Activated CD4-positive, alpha-beta T cell treated with anti-CD3 and anti-CD28 coated beads, Interleukin-2, Interleukin-4, amounts not matched to agents 100 ng/mL and 50 ng/mL, durations not matched to agents 16 hours and 8 hours (primary cell): ENCODE measurements at regions not wholly inside any gene's neighbourhood (a gene's known extent, or its start where the extent isn't known, plus 50 kb on each side); places are given as distances from the start of the nearest gene placed in this dataset.
"Not testable (repeated sequence)": the region's sequence is repeated elsewhere in the genome, so short reads cannot be mapped to it uniquely, and the experiment has no call there.

Experiments used
- DNase-seq: peaks from one replicate; pipeline ENCODE4 v3.0.0-alpha.2; 2020; ENCODE audit warnings: low spot score

DNA sequence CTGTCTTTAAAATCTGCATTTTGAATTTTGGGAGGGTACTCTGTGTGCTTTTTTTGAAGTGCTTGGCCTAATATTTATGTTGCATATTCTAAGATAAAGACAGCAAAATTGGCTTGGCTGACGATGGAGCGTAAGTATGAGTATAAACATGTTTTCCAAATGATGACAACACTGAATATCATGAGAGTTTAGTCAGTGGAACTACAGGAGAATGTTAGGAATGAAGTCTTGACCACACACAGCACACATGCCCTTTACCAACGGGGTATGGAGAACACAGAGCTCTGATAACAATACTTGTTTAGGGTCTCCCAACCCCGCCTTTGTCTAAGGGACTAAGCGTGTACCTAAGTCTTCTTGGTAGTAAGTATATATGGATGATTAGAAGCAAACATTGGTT lies 253.9 kb upstream of the FZD8 start:
- no peak for DNase-seq

DNA sequence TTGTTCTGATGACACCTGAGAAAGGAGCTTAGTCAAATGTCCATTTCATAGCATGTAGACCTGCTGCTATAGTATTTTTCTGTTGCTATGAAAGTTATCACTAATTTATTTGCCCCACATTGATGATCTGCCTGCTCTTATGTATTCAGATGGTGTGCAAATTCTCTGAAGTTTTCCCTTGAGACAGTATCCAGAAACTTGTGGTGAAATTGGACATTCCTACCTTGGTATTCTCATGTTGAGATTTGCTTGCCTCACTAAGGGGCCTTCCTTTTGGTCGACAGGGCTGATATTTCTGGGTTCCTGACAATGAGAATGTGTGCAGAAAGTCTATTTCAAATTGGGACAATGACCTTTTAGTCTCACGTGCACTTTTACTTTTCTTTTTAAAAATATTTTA lies 253.2 kb upstream of the FZD8 start:
- no peak for DNase-seq

DNA sequence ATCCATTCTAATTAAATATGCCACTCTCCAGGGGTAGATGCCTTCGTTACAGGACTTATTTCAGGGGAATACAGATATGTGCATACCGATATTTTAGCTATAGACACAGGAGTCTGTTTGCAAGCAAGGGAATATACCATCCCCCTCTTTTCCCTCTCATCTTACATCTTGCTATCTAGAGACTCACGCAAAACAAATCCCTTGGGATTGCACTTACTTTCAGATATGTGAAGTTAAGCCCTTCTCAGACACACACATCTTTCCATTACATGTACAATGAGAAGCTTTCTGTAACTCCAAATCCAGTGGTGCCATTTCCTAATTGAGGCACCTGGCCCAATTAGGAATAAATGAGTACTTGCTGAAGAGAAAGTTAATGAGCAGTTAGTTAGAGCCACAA lies 250.4 kb upstream of the FZD8 start:
- no peak for DNase-seq

DNA sequence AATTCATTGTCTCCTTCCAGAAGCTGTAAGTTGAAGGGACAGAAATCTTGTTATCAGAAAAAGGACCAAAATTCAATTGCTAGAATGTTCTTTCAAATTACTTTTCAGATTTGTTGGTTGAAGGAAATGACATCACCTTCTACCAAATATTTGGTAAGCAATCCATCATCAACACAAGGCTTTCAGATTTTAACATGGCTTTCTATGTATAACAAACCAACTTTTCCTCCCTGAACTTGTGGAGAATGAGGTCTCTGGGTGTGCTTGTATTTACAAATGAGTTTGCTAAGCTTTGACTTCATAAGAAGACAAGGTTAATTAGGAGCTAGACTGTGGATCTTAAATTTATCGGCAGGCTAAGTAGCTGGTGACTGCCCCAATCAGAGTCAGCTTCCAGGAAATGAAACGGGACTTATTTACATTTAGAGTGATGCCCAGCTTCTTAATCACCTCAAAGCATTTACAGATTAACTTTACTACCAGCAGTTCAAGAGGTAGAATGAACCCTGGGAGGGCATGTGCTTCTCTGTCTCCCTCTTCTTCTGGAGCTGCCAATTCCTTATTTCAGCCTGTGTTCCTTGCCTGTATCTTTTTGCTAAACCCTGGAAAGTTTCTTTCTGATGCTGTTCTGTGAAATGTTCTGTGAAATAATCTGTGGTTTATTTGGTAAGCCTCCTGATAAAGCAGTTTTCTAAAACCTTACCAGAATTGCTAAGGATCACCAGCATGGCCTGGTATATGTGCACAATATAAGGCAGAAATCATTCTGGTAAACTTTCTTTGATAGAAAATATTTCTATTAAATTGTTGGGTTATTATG lies 248.8 kb upstream of the FZD8 start:
- DNase-seq, result no peak

DNA sequence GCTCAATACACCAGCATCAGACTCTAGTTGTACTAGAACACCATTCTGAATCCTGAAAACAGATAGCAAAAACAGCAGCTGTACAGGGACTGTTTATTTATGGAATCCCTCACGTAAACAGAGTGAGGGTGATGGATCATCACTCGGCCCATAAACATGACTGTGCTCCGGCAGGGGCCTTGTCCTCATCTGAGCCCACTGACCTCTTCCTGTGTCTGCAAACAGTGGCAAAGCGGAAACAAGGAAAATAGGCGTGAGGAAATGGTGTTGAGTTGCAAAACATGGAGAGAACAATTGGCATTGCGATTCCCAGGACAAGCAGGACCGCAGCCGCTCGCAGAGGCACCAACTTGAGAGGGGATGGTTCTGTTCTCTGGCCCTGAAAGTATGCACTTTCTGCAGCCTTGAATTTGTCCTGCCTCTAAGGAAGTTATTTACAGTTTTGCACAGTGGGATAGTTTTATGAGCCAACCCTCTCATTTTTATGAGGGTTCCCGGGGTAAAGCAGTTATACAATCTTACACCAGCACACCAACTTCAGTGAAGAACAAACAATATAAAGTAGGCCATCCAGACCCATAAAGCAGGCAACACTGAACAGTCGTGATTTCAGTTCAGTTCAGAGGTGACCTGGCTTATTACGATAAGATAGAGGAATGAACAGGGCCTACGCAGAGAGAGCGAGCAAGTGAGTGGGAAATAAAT lies 248.0 kb upstream of the FZD8 start:
- DNase-seq, result no peak

DNA sequence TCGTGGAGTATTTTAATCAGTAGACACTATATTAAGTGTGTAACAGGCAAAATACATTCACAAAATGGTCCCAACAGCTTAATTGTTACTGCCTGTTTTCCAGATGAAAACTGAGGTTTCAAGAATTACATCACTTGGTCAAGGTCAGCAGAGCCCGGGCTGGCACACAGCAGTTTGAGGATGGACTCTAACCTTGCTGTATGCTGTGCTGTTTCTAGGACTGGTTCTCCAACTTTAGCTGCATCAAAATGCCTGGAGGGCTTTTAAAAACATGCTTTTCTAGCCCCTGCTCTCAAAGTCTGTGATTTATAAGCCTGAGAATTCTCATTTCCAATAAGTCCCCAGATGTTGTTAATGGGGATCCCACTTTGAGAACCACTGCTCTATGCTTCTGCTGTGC lies 247.1 kb upstream of the FZD8 start:
- DNase-seq, result no peak

DNA sequence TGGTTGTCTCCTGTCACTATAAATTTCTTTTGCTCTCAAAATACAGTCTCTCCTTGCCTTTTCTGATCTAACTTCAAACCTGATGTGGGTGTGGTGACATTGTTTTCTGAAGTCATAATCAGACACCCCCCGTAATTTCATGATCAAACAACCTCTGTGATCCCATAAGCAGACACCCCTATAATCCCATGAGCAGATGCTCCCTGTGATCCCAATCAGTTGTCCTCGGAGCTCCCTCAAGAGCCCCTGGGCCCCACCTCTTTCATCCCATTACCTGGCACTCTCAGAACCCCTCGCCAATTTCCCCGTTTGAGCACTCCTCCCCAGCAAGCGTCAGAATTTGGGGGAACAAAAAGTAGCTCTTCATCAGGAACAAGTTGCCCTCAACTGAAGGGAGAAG lies 246.3 kb upstream of the FZD8 start:
- DNase-seq, result no peak

DNA sequence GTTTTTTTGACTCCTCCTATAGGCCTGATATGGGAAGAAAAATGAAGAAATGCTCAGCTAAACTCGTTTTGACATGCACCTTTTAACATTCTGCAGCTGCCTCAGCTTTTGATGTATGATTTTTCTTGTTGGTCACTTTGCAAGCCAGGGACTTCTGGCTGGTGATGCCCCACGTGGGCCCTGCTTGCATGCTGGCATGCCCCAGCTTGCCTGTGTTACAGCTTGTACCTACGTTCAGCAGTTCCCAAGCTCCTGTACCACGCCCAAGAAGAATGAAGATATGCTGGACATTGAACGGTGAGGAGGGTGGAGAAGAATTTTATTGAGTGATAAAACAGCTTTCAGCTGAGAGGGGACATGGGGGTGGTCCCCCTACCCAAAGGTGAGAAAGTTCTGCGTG lies 245.6 kb upstream of the FZD8 start:
- no peak for DNase-seq

DNA sequence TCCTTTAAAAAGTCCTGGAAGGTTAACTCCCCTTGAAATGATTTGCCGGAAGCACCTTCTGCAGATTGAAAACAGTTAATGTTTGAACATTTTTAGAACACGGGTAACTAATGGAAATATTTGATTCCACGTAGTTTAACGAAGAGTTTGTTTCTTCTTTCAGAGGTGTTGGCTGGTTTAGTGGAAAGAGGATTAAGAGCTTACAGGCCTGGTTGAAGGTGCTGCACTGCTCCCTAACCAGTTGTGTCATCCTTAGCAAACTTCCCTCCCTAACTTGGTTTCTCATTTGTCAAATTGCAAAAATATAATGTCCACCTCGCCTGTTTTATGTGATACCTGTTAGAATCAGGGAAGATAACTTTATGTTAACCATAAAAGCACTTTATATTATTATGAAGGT lies 243.0 kb upstream of the FZD8 start:
- DNase-seq, result no peak

DNA sequence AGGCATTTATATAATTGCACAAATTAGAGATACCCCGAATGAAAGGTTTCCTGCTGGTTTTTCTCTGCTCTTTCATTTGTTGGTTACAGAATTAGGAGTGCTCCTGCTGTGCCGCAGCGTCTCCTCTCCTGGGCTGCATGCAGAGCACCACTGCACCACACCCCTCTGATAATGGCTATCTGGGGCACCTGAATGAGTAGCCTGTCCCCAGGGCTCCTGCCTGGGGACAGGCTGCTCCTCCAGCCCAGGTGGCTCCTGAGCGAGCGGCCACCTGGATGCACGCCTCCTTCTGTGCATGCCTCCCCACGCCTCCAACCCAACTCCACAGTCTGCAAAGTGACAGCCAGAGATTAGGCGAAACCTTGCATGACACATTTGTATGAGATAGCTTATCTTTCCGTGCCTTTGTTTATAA lies 242.6 kb upstream of the FZD8 start:
- no peak for DNase-seq

DNA sequence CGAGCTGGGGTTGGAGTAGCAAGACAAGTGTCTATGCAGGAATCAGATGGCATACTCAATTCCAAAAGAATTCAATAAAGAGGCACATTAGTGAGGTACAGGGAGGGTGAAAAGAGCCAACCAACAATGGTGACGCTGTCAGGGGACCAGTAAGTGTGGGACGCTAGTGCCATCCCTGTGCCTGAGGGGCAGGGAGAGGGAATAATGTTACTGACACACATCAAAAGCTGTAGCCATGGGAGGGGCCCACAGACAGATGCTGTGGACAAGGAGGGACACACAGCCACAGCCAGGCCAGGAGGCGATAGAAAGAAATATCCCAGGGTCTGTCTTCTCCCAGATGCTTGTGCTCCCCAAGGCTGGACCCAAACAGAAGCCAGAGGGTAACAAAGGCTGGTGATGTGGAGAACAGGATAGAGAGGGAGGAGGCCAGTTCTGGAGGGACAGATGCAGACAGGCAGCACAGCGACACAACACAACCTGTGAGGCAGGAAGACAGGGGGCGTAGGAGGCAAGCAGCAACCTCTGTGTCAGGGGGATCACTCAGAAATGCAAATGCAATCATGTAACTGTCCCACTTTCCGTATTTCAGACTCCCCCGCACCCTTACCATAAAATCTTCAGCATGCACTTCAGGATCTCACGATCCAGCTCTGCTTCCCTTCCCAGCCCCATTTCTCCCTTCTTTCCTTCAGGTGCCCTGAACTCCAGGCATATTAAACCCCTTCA lies 240.5 kb upstream of the FZD8 start:
- DNase-seq, result no peak

DNA sequence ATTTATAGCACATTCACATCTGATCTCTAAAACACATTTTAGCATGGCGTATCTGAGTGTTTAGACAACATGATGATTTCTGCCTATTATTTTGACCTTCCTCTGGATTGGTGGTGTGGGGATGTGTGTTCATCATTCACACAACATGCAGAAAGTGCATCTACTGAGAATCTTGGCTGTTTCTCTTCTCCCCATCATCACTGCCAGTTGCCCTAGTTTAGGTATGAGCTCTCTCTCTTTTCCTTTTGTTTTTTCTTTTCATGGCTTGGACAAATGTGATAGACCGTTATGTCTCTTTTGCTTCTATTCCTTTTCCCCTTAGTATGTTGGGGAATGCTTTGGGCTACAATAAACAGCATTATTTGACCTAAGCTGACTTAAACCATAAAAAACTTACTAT lies 239.2 kb upstream of the FZD8 start:
- no peak for DNase-seq

DNA sequence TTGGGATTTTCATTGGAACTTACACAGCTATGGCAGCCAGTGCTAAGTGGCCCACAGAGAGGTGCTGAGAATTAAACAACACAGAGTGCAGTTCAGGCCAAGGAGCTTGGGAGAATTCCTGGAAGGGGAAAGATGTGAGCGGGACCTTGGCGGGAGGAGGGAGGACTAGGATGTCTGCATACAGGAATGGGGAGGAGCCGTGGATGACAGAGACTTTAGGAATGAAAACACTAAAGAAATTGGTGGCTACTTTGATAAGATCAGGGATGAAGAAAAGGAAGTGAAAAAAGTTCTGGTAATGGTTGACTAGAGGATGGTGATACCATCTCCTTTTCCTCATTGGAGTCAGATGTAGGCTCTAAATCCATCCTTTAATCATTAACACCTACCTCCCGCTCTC lies 234.2 kb upstream of the FZD8 start:
- DNase-seq, result no peak

DNA sequence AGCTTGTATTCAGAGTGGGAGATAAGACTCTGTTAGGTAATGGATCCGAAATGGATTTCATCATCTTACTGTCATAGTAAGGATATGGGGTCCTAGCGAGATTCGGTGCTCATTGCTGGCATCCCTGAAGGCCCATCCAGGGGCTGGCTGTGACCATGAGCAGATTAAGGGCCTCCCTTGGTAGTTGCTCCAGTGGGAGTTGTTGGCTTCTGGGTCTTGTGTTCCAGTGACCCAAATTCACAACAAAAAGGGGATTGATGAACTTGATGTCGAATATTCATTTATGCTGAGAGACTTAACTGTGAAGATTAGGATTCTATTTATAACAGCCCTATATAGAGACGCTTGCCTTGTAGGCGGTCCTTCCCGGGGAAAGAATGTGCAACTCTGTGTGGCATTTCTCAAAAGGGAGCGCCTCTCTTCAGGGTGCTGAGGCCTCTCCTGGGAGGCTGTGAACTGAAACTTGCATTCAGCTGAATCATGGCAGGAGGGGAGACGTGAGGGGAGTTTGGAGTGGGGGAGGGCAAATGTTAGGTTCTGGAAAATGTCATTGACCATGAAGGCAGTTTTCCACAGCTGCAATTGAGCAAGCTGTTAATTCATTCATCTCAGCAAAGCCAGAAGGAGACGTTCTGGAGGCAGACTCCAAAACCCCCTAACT lies 233.1 kb upstream of the FZD8 start:
- no peak for DNase-seq

DNA sequence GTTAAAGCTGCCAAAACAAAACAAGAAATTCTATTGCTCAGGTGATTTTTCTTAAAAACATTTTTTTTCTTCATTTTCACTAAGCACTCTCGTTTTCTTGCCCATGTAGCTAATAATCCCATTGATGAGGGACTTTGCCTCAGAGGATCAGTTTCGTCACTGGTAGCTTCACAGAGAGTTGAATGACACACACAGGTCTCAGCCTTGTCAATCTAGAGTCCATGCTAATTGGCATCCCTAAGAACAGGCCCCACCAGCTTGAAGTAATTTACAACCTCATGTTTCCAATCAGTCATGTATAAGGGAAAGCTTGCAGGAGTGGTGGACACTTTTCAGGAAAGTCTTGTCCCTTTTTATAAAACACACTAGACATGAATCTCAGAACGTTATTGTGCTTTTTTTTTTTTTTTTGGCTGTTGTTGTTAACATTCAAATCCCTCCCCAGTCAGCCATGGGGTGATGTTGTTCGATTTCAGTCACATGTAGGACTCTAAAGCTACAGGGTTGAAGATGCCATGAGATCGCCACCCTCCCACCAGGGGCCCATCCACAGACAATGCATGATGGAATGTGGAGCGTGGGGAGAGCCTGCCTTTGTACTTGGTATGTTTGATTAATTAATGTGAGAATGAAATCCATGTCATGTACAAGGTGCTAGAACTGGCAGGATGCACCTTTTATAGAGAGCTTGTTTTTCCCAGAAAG lies 232.4 kb upstream of the FZD8 start:
- DNase-seq, result no peak

DNA sequence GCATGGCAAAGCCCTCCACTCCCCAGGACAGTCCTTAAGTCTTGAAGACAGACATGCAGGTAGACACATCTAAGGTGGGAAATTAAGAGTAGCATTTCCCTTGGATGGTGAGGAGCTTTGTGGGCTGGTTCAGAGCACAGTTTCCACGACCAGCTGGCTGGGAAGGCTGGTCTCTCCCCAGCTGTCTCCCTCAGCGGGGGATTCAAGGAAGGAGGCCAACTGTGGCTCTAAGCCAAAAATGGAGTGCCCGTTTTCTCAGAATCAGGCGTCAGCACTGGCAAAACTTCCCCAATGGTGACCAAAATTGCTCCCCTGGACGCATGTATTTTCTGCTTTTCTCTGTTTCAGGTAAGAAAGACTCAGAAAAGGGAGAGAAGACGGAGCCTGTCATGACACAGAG lies 230.6 kb upstream of the FZD8 start:
- DNase-seq, result no peak

DNA sequence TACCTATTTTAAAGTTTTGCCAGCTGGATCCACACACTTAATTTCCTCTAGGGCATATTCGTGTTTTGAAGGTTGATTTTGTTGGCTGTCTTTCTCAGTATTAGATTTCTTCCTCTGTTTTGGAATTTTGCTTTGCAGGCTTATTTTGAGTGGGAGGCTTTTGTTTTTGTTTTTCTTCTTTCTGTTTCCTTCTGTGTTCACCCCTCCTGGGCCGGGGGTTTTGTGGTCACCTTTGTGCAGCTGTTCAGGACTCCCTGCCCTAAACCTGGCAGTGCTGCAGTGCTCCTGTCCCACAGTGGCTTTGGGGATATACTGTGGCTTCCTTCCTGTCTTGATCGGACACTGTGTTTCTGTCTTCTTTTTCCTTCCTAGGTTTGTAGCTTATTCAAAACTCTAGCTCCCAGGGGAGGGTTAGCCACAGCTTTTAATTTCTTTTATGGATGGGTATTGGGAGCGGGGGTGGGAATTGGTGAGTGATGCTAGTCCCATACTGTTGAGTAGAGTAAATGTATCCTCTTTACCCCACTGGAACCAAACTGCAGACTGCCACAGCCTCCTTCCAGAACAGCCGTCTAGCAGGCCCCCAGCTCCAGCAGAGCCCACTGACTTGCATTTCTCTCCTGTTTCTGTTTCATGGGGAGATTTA lies 228.7 kb upstream of the FZD8 start:
- no peak for DNase-seq

DNA sequence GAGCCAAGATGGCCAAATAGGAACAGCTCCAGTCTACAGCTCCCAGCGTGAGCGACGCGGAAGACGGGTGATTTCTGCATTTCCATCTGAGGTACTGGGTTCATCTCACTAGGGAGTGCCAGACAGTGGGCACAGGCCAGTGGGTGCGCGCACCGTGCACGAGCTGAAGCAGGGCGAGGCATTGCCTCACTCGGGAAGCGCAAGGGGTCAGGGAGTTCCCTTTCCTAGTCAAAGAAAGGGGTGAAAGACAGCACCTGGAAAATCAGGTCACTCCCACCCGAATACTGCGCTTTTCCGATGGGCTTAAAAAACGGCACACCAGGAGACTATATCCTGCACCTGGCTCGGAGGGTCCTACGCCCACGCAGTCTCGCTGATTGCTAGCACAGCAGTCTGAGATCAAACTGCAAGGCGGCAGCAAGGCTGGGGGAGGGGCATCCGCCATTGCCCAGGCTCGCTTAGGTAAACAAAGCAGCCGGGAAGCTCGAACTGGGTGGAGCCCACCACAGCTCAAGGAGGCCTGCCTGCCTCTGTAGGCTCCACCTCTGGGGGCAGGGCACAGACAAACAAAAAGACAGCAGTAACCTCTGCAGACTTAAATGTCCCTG lies 216.7 kb upstream of the FZD8 start:
- DNase-seq, result not testable (repeated sequence)

DNA sequence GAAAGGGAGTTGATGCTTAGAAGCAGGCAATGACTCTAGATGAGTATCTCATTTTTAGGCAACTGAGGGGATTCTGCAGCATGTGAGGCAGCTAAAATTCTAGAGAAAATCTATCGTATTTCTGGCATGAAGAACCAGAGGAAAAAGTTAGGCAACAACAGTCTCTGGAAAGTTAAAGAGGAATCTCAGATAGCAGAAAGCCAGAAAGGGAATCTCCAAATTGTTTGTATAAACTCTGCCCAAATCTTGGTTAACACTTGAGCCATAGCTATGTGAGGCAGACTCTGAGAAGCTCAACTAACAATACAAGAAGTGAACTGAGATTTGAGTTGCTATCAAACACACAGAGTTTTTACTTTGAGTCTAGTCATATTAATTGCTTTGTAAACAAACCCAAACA lies 215.8 kb upstream of the FZD8 start:
- no peak for DNase-seq

DNA sequence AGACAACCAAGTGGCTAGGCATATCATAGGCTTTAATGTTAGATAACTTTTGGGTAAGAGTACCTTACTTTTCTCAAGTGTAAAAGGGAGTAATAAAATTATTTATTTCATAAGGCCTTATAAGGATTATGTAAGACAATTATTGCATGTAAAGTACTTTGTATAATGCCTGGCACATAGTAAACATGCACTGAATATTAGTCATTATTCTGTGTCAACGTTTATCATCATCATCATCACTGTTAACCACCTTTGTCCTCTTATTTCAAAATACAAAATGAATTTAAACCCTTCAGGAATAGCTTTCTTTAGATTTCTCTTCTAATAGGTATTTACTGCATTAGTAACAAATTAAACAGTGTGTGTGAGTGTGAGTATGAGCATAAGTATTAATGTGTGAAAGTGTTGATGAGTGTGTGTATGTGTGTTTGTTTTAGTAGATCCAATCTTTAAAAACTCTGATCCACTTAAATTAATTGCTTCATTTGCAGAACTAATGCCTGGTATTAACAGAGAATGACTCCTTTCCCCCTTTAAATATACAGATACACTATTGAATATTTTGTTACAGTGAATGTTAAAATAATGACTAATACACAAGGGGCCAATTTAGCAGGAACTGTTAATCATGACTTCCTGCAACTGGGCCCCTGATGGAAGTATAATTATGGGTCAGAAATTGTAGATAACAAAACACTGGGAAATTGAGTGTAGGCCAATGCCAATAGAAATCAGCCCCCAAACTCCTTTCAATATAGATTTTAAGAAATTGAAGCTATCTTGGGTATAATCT lies 213.3 kb upstream of the FZD8 start:
- DNase-seq, result no peak
